HFF-Myc (cell line): ENCODE measurements at regions not wholly inside any gene's neighbourhood (a gene's known extent, or its start where the extent isn't known, plus 50 kb on each side); places are given as distances from the start of the nearest gene placed in this dataset.

Source experiments
- DNase-seq: peaks from one replicate; pipeline ENCODE4 v3.0.0-alpha.2; 2011; ENCODE audit warnings: low read depth; ENCODE audit errors: extremely low read depth
- H3K4me3 ChIP-seq: replicated peaks from 2 replicates; pipeline ENCODE4 v1.5.1; 2011; ENCODE audit warnings: low read depth, mild to moderate bottlenecking, control low read depth, low read length
- CTCF ChIP-seq: IDR thresholded peaks from 2 replicates; pipeline ENCODE4 v1.5.1; 2012; ENCODE audit warnings: mild to moderate bottlenecking, low read depth, low read length, control low read depth; ENCODE audit errors: missing control alignments

GRCh38 chr3:18830087-18830486 is 318.2 kb upstream of the KCNH8 start:
- no peak for TF ChIP-seq CTCF
- no peak overlapping the region for H3K4me3 ChIP-seq
- DNase-seq, result no peak

- no peak for TF ChIP-seq CTCF
Measured at GRCh38 chr3:18828637-18829036, 319.7 kb upstream of the KCNH8 start.

GRCh38 chr3:18827664-18828063 is 320.6 kb upstream of the KCNH8 start:
- DNase-seq, result no peak
- no peak overlapping the region for H3K4me3 ChIP-seq
- TF ChIP-seq CTCF, result no peak

More at GRCh38 chr3:18828637-18829036, 319.7 kb upstream of the KCNH8 start:
- no peak for DNase-seq
- no peak overlapping the region for H3K4me3 ChIP-seq

GRCh38 chr3:18825665-18826064 is 322.6 kb upstream of the KCNH8 start:
- DNase-seq, result no peak
- no peak overlapping the region for H3K4me3 ChIP-seq
- TF ChIP-seq CTCF, result no peak

- no peak for DNase-seq
Measured at GRCh38 chr3:18813300-18813699, 335.0 kb upstream of the KCNH8 start.

GRCh38 chr3:18812316-18812715 is 336.0 kb upstream of the KCNH8 start:
- no peak overlapping the region for H3K4me3 ChIP-seq
- DNase-seq, result no peak
- TF ChIP-seq CTCF, result no peak

More at GRCh38 chr3:18813300-18813699, 335.0 kb upstream of the KCNH8 start:
- no peak overlapping the region for H3K4me3 ChIP-seq
- TF ChIP-seq CTCF, result no peak

GRCh38 chr3:18810306-18810661 is 338.0 kb upstream of the KCNH8 start:
- no peak for TF ChIP-seq CTCF
- no peak overlapping the region for H3K4me3 ChIP-seq
- DNase-seq, result no peak
